ENCODE measurements at regions not wholly inside any gene's neighbourhood (a gene's known extent, or its start where the extent isn't known, plus 50 kb on each side); places are given as distances from the start of the nearest gene placed in this dataset.

DNA sequence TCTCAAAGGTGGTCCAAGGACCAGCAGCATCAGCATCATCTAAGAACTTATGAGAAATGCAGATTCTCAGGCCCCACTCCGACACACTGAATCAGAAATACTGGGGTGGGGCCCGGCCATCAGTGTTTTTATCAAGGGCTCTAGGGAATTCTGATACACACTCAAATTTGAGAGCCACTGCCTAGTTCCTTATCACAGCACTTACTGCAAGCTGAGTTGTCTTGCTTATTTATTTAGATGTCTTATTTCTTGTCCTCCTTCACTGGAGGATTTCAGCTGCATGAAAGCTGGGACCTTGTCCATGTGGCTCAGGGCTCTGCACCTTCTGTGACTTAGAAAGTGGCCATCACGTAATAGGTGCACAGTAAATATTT is 139.4 kb upstream of the RREB1 start:
- H2AFZ ChIP-seq (ENCODE audit: low read depth, low read length), result no peak overlapping the region
- no peaks in the 10 kb centered on the region for H3K4me1 ChIP-seq (ENCODE audit: control insufficient read depth, extremely low read depth, insufficient read depth, low read length)
- H3K4me2 ChIP-seq (ENCODE audit: insufficient read depth, low read length), result no peak overlapping the region
- H3K9me3 ChIP-seq (replicated peaks; ENCODE audit: control insufficient read depth, insufficient read depth, low read length), result no peaks in the 10 kb centered on the region
- no peaks in the 10 kb centered on the region for H3K79me2 ChIP-seq (ENCODE audit: control insufficient read depth, insufficient read depth, low read length)
- ChIA-PET POLR2A (no interaction called here), CTCF (interaction anchor here (0.8 kb wide), 1 partner anchor 272 kb away, joined by 3 read pairs; no protein-coding TSS in a partner anchor)
- intact Hi-C loops (cut with micrococcal nuclease) (no loop called here), dilution Hi-C loops (cut with MboI; ENCODE audit: extremely low pct_ligation_motif_present, low sequenced_read_pairs) (no loop called here)
- no peak overlapping the region for H3K27ac ChIP-seq (ENCODE audit: insufficient read depth, low read depth, low read length)
- H3K36me3 ChIP-seq (ENCODE audit: control insufficient read depth in 2 of 2, extremely low read depth in 1 of 2, insufficient read depth in 2 of 2, low read length in 2 of 2), result no peaks in the 10 kb centered on the region
- H3K4me3 ChIP-seq (replicated peaks in 1 of 3; ENCODE audit: insufficient read depth in 1 of 3, low read depth in 1 of 3, low read length in 3 of 3), result no peak overlapping the region
- DNase-seq (ENCODE audit: low read depth, low spot score) (no peak), FAIRE-seq (no peak)
- H3K9me1 ChIP-seq (replicated peaks; ENCODE audit: control insufficient read depth, extremely low read depth, insufficient read depth, low read length), result no peaks in the 10 kb centered on the region
- no peaks in the 10 kb centered on the region for H4K20me1 ChIP-seq (replicated peaks; ENCODE audit: control insufficient read depth, extremely low read depth, insufficient read depth, low read length)
- BruUV-seq (replicated peaks), result no TSS peak
- no peak overlapping the region for H3K9ac ChIP-seq (replicated peaks; ENCODE audit: extremely low read depth, insufficient read depth, low read length)
- no peaks in the 10 kb centered on the region for H3K27me3 ChIP-seq (ENCODE audit: control insufficient read depth in 2 of 2, insufficient read depth in 2 of 2, low read length in 2 of 2)
- no peak for TF ChIP-seq GATA2 (IDR thresholded peaks at IDR 0.05; ENCODE audit: insufficient read depth, insufficient read length, low read depth, low read length)
- TF ChIP-seq POLR2AphosphoS5 (IDR thresholded peaks at IDR 0.05; ENCODE audit: insufficient read depth, low read depth, low read length), result no peak
- TF ChIP-seq JUN (IDR thresholded peaks at IDR 0.05; ENCODE audit: borderline replicate concordance, insufficient read depth, insufficient read length, low read depth), result no peak
- TF ChIP-seq, protein P1, sequence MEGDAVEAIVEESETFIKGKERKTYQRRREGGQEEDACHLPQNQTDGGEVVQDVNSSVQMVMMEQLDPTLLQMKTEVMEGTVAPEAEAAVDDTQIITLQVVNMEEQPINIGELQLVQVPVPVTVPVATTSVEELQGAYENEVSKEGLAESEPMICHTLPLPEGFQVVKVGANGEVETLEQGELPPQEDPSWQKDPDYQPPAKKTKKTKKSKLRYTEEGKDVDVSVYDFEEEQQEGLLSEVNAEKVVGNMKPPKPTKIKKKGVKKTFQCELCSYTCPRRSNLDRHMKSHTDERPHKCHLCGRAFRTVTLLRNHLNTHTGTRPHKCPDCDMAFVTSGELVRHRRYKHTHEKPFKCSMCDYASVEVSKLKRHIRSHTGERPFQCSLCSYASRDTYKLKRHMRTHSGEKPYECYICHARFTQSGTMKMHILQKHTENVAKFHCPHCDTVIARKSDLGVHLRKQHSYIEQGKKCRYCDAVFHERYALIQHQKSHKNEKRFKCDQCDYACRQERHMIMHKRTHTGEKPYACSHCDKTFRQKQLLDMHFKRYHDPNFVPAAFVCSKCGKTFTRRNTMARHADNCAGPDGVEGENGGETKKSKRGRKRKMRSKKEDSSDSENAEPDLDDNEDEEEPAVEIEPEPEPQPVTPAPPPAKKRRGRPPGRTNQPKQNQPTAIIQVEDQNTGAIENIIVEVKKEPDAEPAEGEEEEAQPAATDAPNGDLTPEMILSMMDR (IDR thresholded peaks at IDR 0.05; ENCODE audit: extremely low read depth in 1 of 2, insufficient read depth in 1 of 2, low read depth in 1 of 2, low read length in 2 of 2), result no peak
- no peak for TF ChIP-seq MYC (IDR thresholded peaks at IDR 0.05; ENCODE audit: low read depth, low read length)
- TF ChIP-seq, protein P2, sequence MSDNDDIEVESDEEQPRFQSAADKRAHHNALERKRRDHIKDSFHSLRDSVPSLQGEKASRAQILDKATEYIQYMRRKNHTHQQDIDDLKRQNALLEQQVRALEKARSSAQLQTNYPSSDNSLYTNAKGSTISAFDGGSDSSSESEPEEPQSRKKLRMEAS (IDR thresholded peaks at IDR 0.05; ENCODE audit: insufficient read depth, insufficient read length), result no peak
- TF ChIP-seq FOS (IDR thresholded peaks at IDR 0.05; ENCODE audit: borderline replicate concordance, insufficient read depth, low read length), result no peak
- TF ChIP-seq EZH2 (IDR thresholded peaks at IDR 0.05; ENCODE audit: borderline replicate concordance, low read depth, low read length, severe bottlenecking), result no peak
- TF ChIP-seq POLR2A (IDR thresholded peaks at IDR 0.05; ENCODE audit: low read depth, low read length), result no peak
